ENCODE measurements at regions not wholly inside any gene's neighbourhood (a gene's known extent, or its start where the extent isn't known, plus 50 kb on each side); places are given as distances from the start of the nearest gene placed in this dataset.

DNA sequence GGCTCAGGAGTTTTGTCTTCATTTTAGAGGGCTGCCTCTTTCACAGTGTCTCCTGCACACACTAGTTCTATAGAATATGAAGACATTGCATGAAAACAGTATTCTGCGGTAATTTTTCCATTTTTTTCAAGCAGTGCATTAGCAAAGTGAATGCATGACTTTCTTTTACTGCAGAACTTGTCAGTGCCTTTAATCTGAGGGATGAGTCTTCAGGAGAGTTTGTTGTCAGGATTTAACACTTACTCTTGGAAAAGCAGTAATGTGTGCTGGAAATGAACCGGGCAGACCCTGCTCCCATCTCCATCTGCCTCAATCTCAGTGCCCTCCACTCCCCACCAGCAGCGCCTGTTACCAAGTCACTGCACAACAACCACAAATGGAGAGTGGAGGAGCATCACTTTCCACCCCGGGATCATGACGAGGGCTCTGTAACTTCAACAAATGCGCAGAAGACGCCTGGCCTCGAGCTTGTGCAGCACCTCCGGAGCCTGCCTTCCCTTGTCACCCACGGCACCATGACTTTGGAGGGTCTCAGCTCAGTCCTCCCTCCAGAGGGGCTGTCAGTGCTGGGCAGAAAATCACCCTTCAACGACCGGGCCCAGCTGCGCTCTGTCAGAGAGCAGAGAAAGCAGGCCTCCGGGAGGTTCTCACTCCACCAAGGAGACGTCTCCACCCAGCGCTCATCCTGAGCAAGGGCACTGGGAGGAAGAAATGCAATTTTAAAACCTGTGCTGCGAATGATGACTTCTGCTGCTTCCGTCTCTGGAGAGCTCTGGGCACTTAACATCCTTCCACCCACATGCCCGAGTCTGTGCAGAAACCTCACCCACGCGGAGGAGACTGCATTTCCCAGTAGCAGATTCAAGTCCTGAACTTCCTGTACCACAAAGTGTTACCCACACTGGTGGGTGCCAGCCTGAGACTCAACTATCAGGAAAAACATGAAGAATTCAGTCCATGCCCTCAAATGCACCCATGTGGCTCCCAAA, 255.7 kb downstream of the ADGRD1 start:
- TF ChIP-seq POLR2AphosphoS5 (IDR thresholded peaks at IDR 0.05; ENCODE audit: low read depth, low read length) (no peak), POLR2A (IDR thresholded peaks at IDR 0.05; ENCODE audit: low read depth, low read length) (no peak), TAF1 (IDR thresholded peaks at IDR 0.05; ENCODE audit: low read depth, low read length) (no peak), SPI1 (IDR thresholded peaks at IDR 0.05; ENCODE audit: low read depth, low read length) (no peak)

All from GM12891 (cell line).